Trophoblast cell (in vitro differentiated cells and primary cell): ENCODE measurements at regions not wholly inside any gene's neighbourhood (a gene's known extent, or its start where the extent isn't known, plus 50 kb on each side); places are given as distances from the start of the nearest gene placed in this dataset.

Source experiments
- DNase-seq, 2 donors: peaks; one replicate each; pipeline ENCODE4 v3.0.0-alpha.2; 2016
- H2AFZ ChIP-seq: 2 replicates; pipeline ENCODE4 v1.6.1; 2013; ENCODE audit warnings: low read length, moderate library complexity, mild to moderate bottlenecking; ENCODE audit not compliant: insufficient read depth, poor library complexity
- H2AK5ac ChIP-seq: 2 replicates; pipeline ENCODE4 v1.6.1; 2013; ENCODE audit warnings: mild to moderate bottlenecking, low read length
- H2BK120ac ChIP-seq: 2 replicates; pipeline ENCODE4 v1.6.1; 2013; ENCODE audit warnings: low read length, mild to moderate bottlenecking, moderate library complexity; ENCODE audit not compliant: insufficient read depth, poor library complexity
- H2BK12ac ChIP-seq: 2 replicates; pipeline ENCODE4 v1.6.1; 2013; ENCODE audit warnings: mild to moderate bottlenecking, low read length, moderate library complexity
- H2BK5ac ChIP-seq: 2 replicates; pipeline ENCODE4 v1.6.1; 2013; ENCODE audit warnings: low read length, low read depth, moderate library complexity, mild to moderate bottlenecking; ENCODE audit not compliant: poor library complexity
- H3K14ac ChIP-seq: 2 replicates; pipeline ENCODE4 v1.6.1; 2013; ENCODE audit warnings: mild to moderate bottlenecking, low read length
- H3K18ac ChIP-seq: 2 replicates; pipeline ENCODE4 v1.6.1; 2013; ENCODE audit warnings: mild to moderate bottlenecking, low read length
- H3K23ac ChIP-seq: 2 replicates; pipeline ENCODE4 v1.6.1; 2013; ENCODE audit warnings: low read length
- H3K27ac ChIP-seq: 2 replicates; pipeline ENCODE4 v1.5.1; 2013; ENCODE audit warnings: low read depth, mild to moderate bottlenecking, inconsistent platforms, low read length, moderate library complexity
- H3K27me3 ChIP-seq: 2 replicates; pipeline ENCODE4 v1.6.1; 2013; ENCODE audit warnings: inconsistent platforms, mild to moderate bottlenecking, low read length, moderate library complexity; ENCODE audit not compliant: insufficient read depth
- H3K36me3 ChIP-seq, 2 experiments: 1 replicate in 1 of 2; 2 replicates in 1 of 2; pipeline ENCODE4 v1.6.1; 2013; ENCODE audit warnings: low read length in 2 of 2, mild to moderate bottlenecking in 2 of 2, moderate library complexity in 1 of 2; ENCODE audit not compliant: insufficient read depth in 2 of 2, control insufficient read depth in 1 of 2
- H3K4ac ChIP-seq: 2 replicates; pipeline ENCODE4 v1.6.1; 2013; ENCODE audit warnings: low read depth, mild to moderate bottlenecking, low read length, moderate library complexity
- H3K4me1 ChIP-seq, 2 experiments: 1 replicate in 1 of 2; 2 replicates in 1 of 2; pipeline ENCODE4 v1.6.1; 2013; ENCODE audit warnings: low read length in 2 of 2, mild to moderate bottlenecking in 2 of 2, moderate library complexity in 1 of 2; ENCODE audit not compliant: insufficient read depth in 2 of 2, control insufficient read depth in 1 of 2
- H3K4me2 ChIP-seq: 2 replicates; pipeline ENCODE4 v1.6.1; 2013; ENCODE audit warnings: inconsistent platforms, mild to moderate bottlenecking, low read length, moderate library complexity
- H3K4me3 ChIP-seq: 2 replicates; pipeline ENCODE4 v1.5.1; 2013; ENCODE audit warnings: mild to moderate bottlenecking, low read depth, low read length, inconsistent platforms
- H3K79me1 ChIP-seq: one replicate; pipeline ENCODE4 v1.6.1; 2013; ENCODE audit warnings: low read length
- H3K79me2 ChIP-seq: 2 replicates; pipeline ENCODE4 v1.6.1; 2013; ENCODE audit warnings: low read length, mild to moderate bottlenecking; ENCODE audit not compliant: control insufficient read depth, insufficient read depth, poor library complexity
- H3K9ac ChIP-seq: 2 replicates; pipeline ENCODE4 v1.6.1; 2013; ENCODE audit warnings: mild to moderate bottlenecking, low read length
- H3K9me3 ChIP-seq: 2 replicates; pipeline ENCODE4 v1.6.1; 2013; ENCODE audit warnings: low read depth, mild to moderate bottlenecking, control low read depth, inconsistent platforms, low read length; ENCODE audit not compliant: insufficient read depth
- H4K12ac ChIP-seq: 2 replicates; pipeline ENCODE4 v1.6.1; 2013; ENCODE audit warnings: low read depth, mild to moderate bottlenecking, low read length, moderate library complexity
- H4K8ac ChIP-seq: 2 replicates; pipeline ENCODE4 v1.6.1; 2013; ENCODE audit warnings: low read depth, mild to moderate bottlenecking, low read length, moderate library complexity
- H4K91ac ChIP-seq: one replicate; pipeline ENCODE4 v1.6.1; 2013; ENCODE audit warnings: low read depth, mild to moderate bottlenecking, low read length, moderate library complexity
- WGBS: extraction: QIAGEN DNeasy Blood & Tissue Kit; methylation state at CpG from one replicate; pipeline ENCODE4 v1.1.7; 2013; ENCODE audit warnings: missing lambda C conversion rate; ENCODE audit not compliant: insufficient read length, insufficient coverage; ENCODE audit errors: extremely low coverage; 5-methylcytosine and 5-hydroxymethylcytosine counted together

- H3K4ac ChIP-seq = no peak overlapping the region
- no peak overlapping the region for H2AFZ ChIP-seq
- no peaks in the 10 kb centered on the region for H3K36me3 ChIP-seq
- no peak overlapping the region for H3K9ac ChIP-seq
- no peak overlapping the region for H3K4me2 ChIP-seq
- H3K4me1 ChIP-seq = peaks cover 0 to 3% of the 10 kb centered on the region in 2 experiments
- H3K23ac ChIP-seq = no peak overlapping the region
- no peaks in the 10 kb centered on the region for H3K79me2 ChIP-seq
- peaks cover 2% of the 10 kb centered on the region for H3K9me3 ChIP-seq
- no peak overlapping the region for H2AK5ac ChIP-seq
- DNase-seq = no peak
- H3K27me3 ChIP-seq = no peaks in the 10 kb centered on the region
- WGBS = no CpG with 5 or more reads among the region's 3 CpGs
- H4K91ac ChIP-seq = no peak overlapping the region
- no peak overlapping the region for H3K18ac ChIP-seq
- no peak overlapping the region for H4K8ac ChIP-seq
- H2BK5ac ChIP-seq = no peak overlapping the region
- no peak overlapping the region for H2BK12ac ChIP-seq
- H3K4me3 ChIP-seq = no peak overlapping the region
- no peak overlapping the region for H3K14ac ChIP-seq
- no peaks in the 10 kb centered on the region for H3K79me1 ChIP-seq
- H4K12ac ChIP-seq = no peak overlapping the region
- no peak overlapping the region for H3K27ac ChIP-seq
- H2BK120ac ChIP-seq = no peak overlapping the region
Measured at GRCh38 chr7:16038906-16039305, 352.4 kb upstream of the MEOX2 start.

- Histone ChIP-seq H2BK120ac (no peak overlapping the region), H2AK5ac (no peak overlapping the region), H4K8ac (no peak overlapping the region), H2AFZ (no peak overlapping the region), H3K9ac (no peak overlapping the region), H3K27me3 (no peaks in the 10 kb centered on the region), H3K9me3 (no peaks in the 10 kb centered on the region), H3K79me1 (no peaks in the 10 kb centered on the region), H4K91ac (no peak overlapping the region), H3K4me3 (no peak overlapping the region), H4K12ac (no peak overlapping the region), H2BK5ac (no peak overlapping the region), H3K27ac (no peak overlapping the region), H3K23ac (no peak overlapping the region), H3K4me2 (no peak overlapping the region), H3K4ac (no peak overlapping the region), H3K4me1 (peaks cover 0 to 3% of the 10 kb centered on the region in 2 experiments), H3K14ac (no peak overlapping the region), H3K36me3 (no peaks in the 10 kb centered on the region), H3K79me2 (no peaks in the 10 kb centered on the region), H3K18ac (no peak overlapping the region), H2BK12ac (no peak overlapping the region)
- no CpG with 5 or more reads among the region's 1 CpG for WGBS
- no peak for DNase-seq
Measured at GRCh38 chr7:16035392-16035791, 348.9 kb upstream of the MEOX2 start.

- no peak overlapping the region for H3K27ac ChIP-seq
- H3K4me2 ChIP-seq = no peak overlapping the region
- H3K36me3 ChIP-seq = no peaks in the 10 kb centered on the region
- H3K4ac ChIP-seq = no peak overlapping the region
- no peak overlapping the region for H4K91ac ChIP-seq
- H3K18ac ChIP-seq = no peak overlapping the region
- no peaks in the 10 kb centered on the region for H3K79me1 ChIP-seq
- H3K27me3 ChIP-seq = no peaks in the 10 kb centered on the region
- no peak overlapping the region for H3K9ac ChIP-seq
- H4K8ac ChIP-seq = no peak overlapping the region
- peaks cover 0 to 3% of the 10 kb centered on the region in 2 experiments for H3K4me1 ChIP-seq
- no peak overlapping the region for H2BK12ac ChIP-seq
- H3K4me3 ChIP-seq = no peak overlapping the region
- no peak for DNase-seq
- H3K79me2 ChIP-seq = no peaks in the 10 kb centered on the region
- H2BK120ac ChIP-seq = no peak overlapping the region
- H2AK5ac ChIP-seq = no peak overlapping the region
- no peak overlapping the region for H3K14ac ChIP-seq
- no peaks in the 10 kb centered on the region for H3K9me3 ChIP-seq
- H2BK5ac ChIP-seq = no peak overlapping the region
- no peak overlapping the region for H4K12ac ChIP-seq
- WGBS = no CpG with 5 or more reads among the region's 1 CpG
- H3K23ac ChIP-seq = no peak overlapping the region
- no peak overlapping the region for H2AFZ ChIP-seq
Measured at GRCh38 chr7:16034866-16035265, 348.4 kb upstream of the MEOX2 start.

GRCh38 chr7:16034353-16034752 lies 347.9 kb upstream of the MEOX2 start:
- Histone ChIP-seq H3K79me2 (no peaks in the 10 kb centered on the region), H2AK5ac (no peak overlapping the region), H4K91ac (no peak overlapping the region), H2BK12ac (no peak overlapping the region), H3K79me1 (no peaks in the 10 kb centered on the region), H3K9ac (no peak overlapping the region), H3K27ac (no peak overlapping the region), H3K27me3 (no peaks in the 10 kb centered on the region), H3K18ac (no peak overlapping the region), H3K4me2 (no peak overlapping the region), H2AFZ (no peak overlapping the region), H3K14ac (no peak overlapping the region), H2BK120ac (no peak overlapping the region), H3K4ac (no peak overlapping the region), H4K8ac (no peak overlapping the region), H2BK5ac (no peak overlapping the region), H3K9me3 (no peaks in the 10 kb centered on the region), H3K4me3 (no peak overlapping the region), H3K4me1 (peaks cover 0 to 3% of the 10 kb centered on the region in 2 experiments), H3K23ac (no peak overlapping the region), H3K36me3 (no peaks in the 10 kb centered on the region), H4K12ac (no peak overlapping the region)
- no CpG with 5 or more reads among the region's 2 CpGs for WGBS
- no peak for DNase-seq
